NCI-H526 (cell line): ENCODE measurements at regions not wholly inside any gene's neighbourhood (a gene's known extent, or its start where the extent isn't known, plus 50 kb on each side); places are given as distances from the start of the nearest gene placed in this dataset.
"Not testable (repeated sequence)": the region's sequence is repeated elsewhere in the genome, so short reads cannot be mapped to it uniquely, and the experiment has no call there.

Experiments
- DNase-seq, 2 experiments: peaks; one replicate each; lab custom pipeline; 2025; lab: John Stamatoyannopoulos, UW

- no peak for DNase-seq
Observed at GRCh38 chr10:52540479-52540984, 226.5 kb downstream of the DKK1 start.

GRCh38 chr10:52541006-52541473, 227.0 kb downstream of the DKK1 start:
- DNase-seq, result no peak

GRCh38 chr10:52542906-52543305, 228.8 kb downstream of the DKK1 start:
- no peak for DNase-seq

GRCh38 chr10:52551046-52551445, 221.5 kb downstream of the MBL2 start:
- DNase-seq, result no peak

DNA sequence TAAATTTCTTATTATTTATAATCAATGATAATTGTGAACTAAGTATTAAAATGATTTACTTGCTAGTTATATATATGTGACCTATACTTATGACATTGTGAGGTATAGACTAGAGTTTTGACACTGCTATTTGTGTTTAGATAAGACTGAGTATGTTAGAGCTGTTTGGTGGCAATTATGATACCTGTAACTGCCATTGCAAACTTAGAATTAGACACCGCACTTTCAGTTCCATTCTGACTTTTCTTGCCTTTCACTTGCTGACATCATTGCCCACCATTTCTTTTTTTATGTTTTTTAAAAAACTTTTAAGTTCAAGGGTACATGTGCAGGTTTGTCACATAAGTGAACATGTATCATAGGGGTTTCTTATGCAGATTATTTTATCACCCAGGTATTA, 214.5 kb downstream of the MBL2 start:
- no peak for DNase-seq

DNA sequence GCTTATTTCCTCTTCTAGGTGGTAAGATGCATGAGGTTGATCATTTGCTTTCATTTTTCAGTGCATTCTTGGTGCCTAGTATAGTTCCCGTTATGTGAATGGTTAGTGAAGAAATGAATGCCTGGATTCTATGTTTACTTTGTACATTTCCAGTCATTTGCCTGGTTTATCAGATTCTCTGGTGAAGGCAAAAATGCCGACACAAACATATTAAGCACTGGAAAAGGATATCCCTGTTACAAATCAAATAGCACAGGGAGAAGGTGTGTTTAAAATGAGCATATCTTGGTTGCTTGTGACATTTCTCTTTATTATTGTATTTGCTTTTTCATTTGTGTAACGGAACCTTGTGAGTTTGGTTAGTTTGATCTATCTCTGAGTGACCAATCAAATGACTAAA, 211.3 kb downstream of the MBL2 start:
- DNase-seq, result no peak

DNA sequence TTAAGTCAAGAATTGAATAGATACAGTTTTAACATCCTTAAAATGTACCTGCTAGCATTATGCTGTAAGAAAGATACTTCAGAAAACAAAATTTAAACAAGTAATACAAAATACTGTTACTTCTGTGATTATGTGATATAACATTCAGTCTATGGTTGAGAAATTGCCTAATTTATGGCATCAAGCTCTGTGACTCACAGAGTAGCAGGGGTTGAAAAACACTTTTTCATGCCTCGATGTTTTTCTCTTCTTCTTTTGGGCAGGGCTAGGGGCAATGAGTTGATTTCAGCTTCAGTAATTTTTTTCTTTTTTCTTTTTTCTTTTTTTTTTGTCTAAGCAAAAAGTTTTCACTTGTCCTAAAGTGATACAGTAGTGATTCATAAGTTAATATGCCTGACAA, 209.2 kb downstream of the MBL2 start:
- no peak for DNase-seq

DNA sequence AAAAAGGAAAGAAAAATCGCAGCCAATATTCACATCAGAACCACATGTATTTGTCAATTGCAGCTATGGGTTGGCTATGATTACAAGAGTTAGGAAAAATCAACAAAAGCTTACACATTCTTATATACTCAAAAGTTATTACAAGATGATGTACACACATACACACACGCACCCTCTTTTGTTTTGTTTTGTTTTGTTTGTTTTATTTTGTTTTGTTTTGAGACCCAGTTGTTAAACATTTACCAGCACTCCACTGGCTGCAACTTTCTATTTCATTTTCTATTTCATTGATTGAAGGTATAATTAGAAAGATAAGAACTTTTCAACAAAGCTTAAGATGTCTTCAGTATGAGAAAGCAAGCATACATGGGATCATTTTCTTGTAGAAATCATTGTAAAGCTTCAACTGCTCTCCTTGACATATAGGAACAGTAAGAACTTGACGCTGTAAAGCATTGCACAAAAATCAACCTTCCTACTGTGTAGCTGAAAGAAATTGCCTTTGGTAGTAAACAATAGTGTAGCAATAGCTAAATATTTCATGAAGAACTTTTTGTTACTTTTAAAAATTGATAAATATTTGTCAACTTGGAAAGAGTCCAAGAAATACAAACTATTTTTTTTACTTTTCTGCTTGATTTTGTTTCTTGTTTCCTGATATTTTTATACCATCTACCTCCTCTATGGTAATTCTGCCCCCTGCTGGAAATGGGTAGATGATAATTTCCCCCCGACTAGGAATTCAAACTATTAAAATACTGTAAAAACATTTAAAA, 205.9 kb downstream of the MBL2 start:
- DNase-seq, result no peak

GRCh38 chr10:52567247-52567580, 205.4 kb downstream of the MBL2 start:
- DNase-seq, result no peak

DNA sequence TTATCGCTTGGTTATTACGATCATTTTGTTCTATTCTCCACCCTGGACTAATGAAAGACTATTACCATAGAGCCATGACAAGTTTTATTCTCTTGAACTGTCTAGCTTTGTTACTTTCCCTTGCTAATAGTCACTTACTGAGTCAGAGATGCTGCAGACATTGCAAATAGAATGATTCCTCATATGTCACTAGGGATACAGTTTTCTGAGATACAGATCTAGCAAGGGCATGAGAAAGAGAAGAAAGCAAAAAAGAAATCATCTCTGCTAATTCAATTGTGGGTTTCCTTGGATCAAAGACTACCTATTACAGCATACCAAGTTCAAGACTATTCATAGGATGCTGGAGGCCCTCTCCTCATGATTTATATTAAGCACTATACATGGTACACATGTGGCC, 204.3 kb downstream of the MBL2 start:
- no peak for DNase-seq

- DNase-seq, result no peak
Observed at GRCh38 chr10:52570490-52570889, 202.1 kb downstream of the MBL2 start.

DNA sequence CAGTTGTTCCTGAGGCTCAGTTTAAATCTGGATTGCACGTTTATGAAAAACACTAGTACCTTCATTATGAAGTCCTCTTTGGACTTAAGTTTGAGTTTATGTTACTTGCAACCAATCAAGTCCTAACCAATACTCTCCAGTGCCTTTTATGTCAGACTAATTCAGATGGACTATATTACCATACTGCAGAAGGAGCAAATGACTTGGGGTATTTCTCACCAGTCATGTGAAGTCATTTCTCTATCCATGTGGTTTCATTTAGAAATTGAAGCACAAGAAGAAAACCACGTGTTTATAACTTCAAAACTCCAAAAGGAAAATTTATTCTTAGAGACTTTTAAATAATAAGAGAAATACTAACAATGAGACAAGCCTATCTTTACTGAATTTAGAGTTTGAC, 201.6 kb downstream of the MBL2 start:
- no peak for DNase-seq

DNA sequence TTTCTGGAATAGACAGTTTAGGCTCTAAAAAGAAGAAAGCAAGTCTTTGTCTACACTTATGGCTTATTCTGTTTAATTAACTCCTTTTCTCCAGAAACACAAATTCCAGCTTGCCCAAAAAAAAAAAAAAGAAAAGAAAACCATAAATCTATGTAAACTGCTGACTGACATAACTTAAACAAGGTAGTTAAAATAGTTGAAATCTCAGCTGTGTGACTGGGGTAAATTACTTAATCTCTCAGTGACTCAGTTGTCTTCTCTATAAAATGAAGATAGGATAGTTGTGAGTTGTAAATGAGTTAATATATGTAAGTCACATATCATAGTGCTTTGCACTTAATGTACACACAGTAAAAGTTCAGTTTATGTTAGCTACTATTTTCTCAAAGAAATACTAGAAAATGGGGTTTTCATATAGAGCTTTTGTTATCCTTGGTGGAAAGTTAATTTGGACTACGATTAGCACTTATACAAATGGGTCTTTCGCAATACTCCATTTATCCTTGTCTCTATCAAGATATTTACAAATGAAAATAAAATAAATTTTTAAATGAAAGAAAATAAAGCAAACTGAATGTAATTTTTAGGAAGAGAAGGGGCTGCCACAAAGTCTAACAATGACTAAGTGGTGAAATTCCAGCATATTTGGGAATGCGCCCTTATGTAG, 200.9 kb downstream of the MBL2 start:
- no peak for DNase-seq

DNA sequence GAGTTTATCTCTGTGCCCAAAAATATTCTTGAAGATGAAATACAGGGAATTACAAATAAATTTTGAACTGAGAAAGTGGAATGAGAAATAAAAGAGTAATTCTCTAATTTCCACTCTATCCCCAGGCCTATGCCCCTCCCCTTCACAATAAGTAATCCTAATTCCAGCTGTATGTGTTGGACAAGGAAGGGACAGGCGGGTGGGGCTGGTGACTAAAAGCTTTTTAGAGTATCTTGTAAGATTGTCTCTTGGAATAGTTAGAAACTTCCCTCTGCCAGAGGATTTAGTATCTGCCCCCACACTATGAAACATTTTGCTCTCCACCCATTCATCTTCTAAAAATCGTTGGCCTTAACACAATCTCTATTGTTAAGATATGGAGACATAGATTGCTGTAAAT, 199.2 kb downstream of the MBL2 start:
- DNase-seq, result no peak

- no peak for DNase-seq
Observed at GRCh38 chr10:52574697-52575096, 197.9 kb downstream of the MBL2 start.

DNA sequence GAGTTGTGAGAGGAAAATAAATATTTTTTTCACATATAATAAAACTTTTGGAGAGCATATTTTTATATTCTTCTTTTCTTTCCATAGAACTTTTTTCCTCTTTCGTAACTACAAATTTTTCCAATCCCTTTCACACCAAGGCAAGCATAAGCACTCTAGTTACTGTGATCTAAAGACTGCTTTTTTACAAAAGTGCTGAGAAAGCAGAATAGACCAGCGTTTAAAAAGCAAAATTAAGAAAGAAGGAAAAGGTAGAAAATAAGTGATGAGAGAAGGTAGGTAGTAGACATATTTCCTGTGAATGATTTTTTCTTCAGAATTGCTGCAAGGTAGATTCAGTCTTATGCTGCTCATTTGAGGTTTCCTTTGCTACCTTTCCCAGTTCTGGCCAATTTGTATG, 195.5 kb downstream of the MBL2 start:
- DNase-seq, result no peak

- DNase-seq, result no peak
Observed at GRCh38 chr10:52578871-52579405, 193.6 kb downstream of the MBL2 start.

DNA sequence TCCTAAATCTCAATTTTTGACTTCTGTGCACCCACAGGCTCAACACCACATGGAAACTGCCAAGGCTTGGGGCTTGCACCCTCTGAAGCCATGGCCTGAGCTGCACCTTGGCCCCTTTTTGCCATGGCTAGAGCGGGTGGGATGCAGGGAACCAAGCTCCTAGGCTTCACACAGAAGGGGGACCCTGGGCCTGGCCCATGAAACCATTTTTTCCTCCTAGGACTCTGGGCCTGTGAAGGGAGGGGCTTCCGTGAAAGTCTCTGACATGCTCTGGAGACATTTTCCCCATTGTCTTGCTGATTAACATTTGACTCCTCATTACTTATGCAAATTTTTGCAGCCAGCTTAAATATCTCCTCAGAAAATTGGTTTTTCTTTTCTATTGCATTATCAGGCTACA, 190.9 kb downstream of the MBL2 start:
- DNase-seq, result not testable (repeated sequence)

GRCh38 chr10:52583336-52583735, 189.2 kb downstream of the MBL2 start:
- no peak for DNase-seq

- DNase-seq, result no peak
Observed at GRCh38 chr10:52586710-52587109, 185.9 kb downstream of the MBL2 start.

GRCh38 chr10:52597189-52597863, 175.3 kb downstream of the MBL2 start:
- no peak for DNase-seq

- DNase-seq, result no peak
Observed at GRCh38 chr10:52598936-52599335, 173.6 kb downstream of the MBL2 start.
